NCI-H1105 treated with DMSO at 0.1 percent for 48 hours (cell line): ENCODE measurements at regions not wholly inside any gene's neighbourhood (a gene's known extent, or its start where the extent isn't known, plus 50 kb on each side); places are given as distances from the start of the nearest gene placed in this dataset.
"Not testable (repeated sequence)": the region's sequence is repeated elsewhere in the genome, so short reads cannot be mapped to it uniquely, and the experiment has no call there.

Source experiments
- DNase-seq: peaks from one replicate; lab custom pipeline; 2025; lab: John Stamatoyannopoulos, UW

DNA sequence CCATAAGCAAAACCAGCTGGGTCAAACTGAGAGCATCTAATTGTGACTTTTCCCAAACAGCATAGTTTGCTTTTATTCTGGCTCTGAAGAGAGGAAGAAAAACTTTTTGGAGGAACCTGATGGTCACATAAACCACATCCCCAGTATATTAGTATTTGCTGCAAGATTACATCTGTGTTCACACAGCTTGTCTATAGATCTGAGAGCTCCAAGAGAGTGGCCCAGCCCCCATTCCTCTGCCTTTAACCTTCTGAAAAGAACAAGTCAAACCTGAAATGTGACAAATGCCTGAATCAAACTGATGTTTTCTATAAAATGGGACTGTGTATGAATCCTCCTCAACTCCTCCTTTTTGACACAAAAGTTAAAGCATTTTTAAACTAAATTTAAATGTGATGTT, 435.2 kb downstream of the ZNF479 start:
- DNase-seq = not testable (repeated sequence)

DNA sequence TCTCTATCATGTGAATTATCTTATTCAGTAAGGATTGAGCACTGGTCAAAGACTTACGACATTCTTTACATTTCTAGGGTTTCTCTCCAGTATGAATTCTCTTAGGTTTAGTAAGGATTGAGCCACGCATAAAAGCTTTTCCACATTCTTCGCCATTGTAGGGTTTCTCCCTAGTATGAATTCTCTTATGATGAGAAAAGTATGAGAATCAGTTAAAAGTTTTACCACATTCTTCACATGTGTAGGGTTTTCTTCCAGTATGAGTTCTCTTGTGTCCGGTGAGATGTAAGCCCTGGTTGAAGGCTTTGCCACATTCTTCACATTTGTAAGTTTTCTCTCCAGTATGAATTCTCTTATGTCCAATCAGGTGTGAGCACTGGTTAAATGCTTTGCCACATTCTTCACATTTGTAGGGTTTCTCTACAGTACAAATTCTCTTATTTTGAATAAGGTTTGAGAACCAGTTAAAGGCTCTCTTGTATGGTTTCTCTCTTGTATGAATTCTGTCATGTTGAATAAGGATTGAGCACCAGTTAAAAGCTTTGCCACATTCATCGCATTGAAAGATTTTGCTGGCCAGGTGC, 445.9 kb downstream of the ZNF479 start:
- DNase-seq = no peak

DNA sequence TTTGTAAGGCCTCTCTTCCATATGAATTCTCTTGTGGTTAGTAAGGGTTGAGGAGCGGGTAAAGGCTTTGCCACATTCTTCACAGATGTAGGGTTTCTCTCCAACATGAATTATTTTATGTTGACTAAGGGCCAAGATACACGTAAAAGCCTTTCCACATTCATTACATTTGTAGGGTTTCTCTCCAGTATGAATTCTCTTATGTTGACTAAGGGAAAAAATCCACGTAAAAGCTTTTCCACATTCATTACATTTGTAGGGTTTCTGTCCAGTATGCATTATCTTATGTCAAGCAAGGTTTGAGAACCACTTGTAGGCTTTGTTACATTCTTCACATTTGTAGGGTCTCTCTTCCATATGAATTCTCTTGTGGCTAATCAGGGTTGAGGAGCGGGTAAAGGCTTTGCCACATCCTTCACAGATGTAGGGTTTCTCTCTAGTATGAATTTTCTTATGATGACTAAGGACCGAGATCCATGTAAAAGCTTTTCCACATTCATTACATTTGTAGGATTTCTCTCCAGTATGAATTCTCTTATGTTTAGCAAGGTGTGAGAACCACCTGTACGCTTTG, 493.0 kb downstream of the ZNF479 start:
- no peak for DNase-seq

DNA sequence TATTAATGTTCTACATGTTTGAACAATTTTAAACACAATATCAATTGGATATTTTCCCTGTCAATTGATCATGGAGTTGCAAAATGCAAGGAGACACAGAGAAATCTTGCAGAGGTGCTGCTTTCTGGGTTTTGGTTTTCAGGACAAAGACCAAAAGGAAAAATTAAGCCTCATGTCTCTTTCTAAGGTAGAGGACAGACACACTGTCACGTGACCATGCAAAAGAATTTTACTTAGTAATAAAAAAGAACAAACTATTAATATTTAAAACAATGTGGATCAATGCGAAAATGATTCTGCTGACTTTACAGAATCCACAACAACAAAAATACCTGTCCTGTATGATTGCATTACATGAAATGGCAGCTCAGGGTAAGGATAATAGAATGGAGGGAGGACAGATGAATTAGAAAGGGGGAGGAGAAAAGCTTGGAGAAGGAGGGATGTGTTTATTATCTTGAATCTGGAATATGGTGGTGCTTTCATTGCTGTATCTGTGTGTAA, 493.7 kb upstream of the NUPR2 start:
- DNase-seq = no peak

DNA sequence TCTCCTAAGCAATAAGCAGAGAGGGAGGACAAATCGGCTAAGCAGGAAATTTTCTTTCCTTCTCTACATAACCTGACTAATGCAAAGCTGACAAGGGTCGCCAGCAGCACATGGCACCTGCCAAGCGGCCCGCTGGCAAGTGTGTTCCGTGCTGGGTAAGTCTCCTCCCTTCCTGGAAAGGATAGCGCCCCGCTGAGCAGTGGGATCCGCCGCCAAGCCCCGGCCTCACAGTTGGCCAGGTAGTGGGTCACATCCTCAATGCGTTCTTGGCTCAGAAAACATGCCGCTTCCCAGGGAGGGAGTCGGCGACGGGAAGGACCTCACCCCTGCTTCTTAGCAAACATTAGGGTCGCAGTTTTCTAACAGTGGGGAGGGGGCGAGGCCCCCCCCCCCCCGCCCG, 488.9 kb upstream of the NUPR2 start:
- no peak for DNase-seq

DNA sequence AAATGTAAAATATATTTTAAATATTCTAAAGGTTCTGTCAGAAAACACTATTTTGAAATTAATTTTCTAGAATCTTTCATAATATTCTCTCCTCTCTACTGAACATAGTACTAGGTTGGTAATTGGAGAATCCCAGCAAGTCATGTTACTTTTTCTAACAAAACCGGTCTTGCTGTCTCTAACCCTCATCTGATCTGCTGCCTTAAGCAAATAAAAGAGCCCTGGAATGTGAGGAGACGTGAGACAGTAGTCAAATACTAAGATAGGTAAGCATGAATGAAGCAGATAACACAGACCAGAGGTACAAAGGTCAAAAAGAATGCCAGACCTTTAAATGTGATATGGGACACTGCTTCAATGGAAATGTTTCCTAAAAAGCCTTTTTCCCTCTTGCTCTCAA, 462.4 kb upstream of the NUPR2 start:
- DNase-seq = no peak

DNA sequence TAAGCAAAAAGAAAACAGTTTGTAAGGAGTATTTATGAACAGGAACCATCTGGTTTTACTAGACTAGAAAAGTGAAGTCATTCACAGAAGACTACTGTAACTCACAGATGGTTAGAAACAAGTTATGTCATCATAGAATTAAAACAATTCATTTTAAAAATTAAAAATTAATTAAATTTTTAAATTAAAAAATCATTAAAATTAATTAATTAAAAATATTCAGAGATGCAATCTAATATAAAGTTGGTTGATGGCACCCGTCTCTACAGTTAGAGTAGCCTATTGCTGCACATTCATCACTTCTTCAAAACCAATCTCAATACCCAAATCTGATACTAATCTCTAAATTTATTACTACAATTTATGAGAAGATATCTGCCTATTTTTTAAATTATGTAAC, 454.8 kb upstream of the NUPR2 start:
- no peak for DNase-seq

DNA sequence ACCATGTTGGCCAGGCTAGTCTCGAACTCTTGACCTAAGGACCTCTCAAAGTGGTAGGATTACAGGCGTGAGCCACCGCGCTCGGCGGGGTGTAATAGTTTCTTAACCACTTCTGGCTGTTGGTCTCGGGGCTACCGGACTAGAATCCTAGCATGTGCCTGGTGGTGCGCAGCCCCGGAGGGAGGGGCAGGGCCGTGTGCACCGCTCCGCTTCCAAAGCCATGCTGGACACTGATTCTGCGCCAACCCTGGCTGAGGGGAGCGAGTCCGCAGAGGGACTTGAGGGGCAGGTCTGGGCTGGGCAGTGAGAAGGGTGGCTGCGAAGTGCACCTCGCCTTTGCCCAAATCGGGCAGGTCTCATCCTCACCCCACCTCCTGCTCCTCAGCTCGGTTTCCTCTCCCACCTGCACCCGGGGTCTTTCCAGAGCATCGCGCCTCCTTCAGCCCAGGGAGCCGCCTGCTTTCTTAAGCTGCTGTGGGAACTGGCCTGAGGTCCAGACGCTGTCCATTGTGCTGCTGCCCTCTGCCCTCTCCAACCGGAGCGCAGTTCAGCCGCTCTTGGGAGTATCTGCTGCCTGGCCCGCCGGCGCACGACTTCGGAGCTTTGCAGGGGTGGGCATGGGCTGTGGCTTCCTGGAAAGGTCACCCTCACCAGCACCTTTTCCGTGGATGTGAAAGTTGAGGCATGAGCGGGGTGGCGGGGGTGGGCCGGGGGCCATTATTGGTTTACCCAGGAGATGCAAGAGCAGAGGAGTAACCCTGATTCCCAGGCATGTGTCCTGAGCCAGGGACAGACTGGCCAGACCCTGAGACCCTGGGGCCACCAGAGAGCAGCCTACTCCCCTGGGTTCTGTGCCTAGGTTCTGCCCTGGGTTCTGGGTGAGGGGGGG, 422.6 kb upstream of the NUPR2 start:
- DNase-seq = no peak

DNA sequence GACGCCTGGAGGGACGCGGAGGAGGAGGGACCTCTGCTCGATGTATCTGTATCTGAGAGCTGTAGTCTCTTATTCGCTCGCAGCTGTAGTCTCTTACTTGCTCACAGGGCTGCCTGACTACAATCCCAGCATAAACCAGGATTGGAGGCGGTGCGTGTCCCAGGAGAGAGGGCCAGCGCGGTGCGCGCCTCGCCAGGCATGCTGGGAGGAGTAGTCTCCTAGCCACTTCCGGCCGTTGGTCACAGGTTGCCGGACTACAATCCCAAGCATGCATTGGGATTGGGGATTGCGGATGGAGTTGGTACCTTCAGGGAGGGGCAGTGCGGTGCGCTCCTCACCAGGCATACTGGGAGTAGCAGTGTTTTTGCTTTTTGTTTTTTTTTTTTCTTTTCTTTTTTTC, 421.7 kb upstream of the NUPR2 start:
- peak; percentile 2 for DNase-seq

DNA sequence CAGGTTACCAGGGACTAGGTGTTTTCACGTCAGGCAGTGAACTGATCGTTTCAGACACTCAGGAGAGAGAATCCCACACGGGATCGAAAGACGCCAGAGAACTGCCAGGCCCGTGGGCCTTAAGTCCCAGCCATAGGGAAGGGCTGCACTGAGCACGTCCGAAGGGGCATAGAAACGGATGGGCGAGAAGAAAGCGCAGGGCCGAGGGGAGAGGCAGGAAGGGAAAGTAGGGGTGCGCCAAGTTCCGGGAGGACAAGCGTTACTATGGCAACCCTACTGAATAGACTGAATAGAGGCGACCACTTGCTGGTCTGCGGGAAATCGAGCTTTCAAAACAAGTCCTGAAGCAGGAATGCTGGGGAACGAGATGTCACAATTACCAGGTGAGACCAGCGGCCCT, 421.3 kb upstream of the NUPR2 start:
- DNase-seq = no peak

DNA sequence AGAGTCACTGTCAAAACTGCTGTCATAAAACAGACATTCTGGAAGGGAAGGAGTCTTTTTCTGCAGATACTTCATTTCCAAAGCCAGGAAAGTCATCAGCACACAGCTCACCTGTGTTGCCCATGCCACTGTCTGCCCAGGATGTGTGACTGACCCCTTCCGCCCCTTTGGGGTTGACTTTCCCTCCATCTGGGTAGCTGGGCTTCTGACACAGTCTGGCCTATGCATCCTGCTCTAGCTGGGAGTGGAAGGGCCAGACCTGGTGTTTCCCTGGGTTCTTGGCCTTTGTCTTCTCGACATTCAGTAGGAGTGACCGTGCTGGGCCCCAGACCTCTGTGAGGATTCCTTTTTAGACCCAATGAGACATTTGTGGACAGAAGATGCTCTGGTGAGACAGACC, 378.9 kb upstream of the NUPR2 start:
- no peak for DNase-seq

DNA sequence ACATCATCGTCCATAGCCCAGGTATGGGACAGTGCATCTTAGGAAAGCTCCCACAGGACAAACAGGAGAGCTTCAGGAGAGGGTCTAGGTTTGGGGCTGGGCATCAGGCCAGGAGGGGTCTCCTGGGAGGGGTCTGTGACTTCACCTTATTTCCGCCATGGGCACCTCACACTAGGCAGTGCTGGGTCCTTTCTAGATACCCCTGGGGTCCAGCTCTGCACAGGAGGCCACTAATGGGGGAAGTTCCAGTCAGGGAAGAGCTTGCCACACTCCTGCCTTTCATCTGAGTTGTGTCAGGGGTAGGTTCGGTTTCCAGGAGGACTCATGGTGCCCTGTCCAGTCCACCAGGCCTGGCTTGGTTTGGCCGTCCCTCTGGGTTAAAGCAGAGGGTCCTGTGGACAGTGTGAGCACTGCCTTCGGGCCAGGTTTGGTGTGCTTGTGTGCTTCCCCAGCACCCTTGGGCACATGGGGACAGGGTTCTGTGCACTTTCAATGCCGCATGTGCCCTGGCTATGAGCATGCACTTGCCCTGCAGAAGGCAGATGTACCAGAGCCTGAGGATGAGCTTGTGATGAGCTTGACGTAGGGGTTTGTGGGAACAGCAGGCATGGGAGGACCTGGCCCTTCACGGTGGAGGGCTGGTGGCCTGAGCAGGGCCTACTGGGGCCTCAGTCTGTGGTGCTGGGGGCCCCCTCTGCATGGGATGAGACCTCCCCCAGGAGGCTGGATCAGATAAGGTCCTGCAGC, 377.7 kb upstream of the NUPR2 start:
- DNase-seq = no peak

DNA sequence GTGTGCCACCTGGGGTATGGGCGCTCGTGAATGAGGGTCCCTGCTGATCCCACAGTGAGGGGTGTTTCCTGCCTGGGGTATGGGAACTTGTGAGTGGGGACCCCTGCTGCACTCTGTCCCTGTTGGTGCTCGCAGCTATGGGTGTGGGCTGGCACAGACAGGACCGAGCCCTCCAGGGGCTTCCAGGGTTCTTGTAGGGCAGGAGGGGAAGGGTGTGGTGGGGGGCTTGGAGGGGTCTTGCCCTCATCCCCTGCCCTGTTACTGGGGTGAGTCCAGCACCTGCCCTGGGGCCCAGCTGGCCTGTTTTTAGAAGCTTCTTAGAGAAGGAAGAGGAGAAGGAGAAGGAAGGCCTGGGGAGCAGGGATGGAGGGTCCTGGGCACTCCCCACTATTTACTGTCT, 377.0 kb upstream of the NUPR2 start:
- DNase-seq = no peak

DNA sequence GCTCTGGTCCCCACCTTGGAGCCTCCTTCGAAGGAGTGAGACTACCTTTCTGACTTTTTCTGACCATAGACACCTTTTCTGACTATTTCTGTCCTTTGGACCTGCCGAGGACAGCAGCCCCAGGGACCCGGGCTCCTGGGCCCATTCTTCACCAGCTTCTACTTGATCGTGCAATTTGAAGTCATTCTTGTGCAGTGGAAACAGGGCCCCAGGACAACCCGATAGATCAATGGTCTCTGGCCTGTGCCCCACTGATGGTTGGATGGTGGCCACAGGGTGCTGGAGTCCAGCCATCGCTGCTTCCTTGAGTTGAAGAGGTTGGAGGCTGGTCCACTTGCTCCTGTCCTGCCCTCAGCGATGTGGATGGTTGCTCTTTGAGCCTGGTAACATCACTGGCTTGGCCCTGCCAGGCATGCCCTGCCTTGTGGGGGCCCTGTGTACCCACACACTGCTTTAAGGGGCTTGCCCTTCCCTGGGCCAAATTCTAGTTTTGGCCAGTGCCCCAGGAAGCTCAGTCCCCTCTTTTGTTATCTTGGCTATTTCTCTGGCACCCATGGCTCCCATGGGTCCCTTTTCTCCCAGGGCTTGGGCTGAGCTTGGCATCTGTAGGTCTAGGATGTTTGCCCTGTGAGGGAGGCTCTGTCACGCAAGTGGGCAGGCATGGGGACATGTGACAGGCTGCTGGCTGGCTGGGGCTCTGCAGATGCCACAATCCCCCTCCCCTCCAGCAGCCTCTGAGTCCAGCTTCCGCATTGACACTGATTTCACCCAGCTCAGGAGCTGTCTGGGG, 375.6 kb upstream of the NUPR2 start:
- no peak for DNase-seq

DNA sequence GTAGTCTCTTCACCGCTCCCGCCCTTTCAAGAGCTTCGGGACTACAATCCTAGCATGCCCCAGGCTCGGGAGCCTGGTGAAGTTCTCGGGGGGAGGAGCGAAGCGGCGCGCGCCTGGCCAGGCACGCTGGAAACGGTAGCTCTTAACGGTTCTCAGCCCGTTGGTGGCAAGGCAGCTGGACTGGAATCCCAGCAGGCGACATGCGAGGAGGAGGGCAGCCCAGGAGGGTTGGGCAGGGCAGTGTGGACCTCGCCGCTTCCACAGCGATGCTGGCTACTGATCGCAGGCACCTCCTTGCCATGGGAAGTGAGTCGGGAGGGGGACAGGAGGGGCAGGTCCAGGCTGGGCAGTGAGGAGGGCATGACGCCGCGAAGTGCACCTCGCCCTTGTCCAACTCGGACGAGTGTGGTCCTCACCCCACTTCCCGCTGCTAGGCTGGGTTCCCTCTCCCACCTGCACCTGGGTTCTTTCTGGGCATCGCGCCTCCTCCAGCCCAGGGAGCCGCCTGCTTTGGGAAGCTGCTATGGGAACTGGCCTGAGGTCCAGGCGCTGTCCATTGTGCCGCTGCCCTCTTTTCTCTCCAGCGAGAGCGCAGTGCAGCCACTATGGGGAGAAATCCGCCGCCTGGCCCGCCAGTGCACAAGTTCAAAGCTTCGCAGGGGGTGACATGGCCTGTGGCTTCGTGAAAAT, 367.8 kb upstream of the NUPR2 start:
- no peak for DNase-seq

DNA sequence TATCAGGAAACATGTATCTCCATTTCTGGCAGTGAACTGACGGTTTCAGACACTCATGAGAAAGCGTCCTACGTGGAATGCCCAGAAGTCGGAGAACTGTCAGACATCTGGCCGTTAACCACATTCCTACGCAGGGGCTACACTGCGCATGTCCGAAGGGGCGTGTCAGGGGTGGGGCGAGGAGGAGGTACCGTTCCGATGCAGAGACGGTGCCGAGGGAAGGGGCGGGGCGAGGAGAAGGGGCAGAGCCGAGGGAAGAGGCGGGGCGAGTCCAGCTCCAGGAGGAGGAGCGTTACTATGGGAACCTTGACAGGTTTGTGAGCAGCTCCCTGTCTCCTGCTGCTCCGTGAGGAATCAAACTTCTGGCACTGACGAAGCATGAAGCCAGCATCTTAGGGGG, 366.9 kb upstream of the NUPR2 start:
- DNase-seq = no peak

DNA sequence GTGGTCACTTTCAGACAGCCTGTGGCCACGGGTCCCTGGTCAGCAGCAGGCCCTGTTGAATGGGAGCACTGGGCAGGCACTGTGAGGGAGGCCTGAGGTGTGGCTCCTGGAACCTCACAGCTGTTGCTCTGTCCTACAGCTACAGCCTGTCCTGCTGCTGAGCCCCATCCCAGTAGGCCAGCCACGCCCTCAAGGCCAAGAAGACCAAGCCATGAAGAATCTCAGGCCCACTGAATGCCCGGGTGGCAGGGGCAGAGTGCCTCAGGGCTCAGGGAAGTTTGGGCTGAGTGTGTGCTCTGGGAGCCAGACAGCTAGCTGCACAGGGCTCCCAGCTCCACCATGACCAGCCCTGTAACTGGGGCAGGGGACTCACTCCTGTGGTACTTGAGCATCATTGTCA, 363.5 kb upstream of the NUPR2 start:
- no peak for DNase-seq

DNA sequence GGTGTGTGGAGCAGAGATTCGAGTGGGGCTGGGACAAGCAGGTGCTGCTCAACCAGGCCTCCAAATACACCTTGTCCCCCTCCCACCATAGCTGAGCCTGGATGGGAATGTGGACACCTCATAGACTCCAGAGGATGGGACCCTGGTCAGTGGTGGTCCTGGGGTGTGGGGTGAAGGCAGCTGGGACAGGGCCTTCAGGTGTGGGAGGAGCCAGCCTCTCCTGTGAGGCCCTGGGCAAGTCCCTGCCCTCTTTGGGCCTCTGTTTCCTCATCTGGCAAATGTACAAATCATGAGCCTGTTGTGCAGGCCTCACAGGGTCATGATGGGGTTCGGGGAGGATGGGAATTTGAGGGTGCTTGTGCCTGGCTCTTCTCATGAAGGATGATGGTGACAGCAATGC, 362.9 kb upstream of the NUPR2 start:
- DNase-seq = no peak

DNA sequence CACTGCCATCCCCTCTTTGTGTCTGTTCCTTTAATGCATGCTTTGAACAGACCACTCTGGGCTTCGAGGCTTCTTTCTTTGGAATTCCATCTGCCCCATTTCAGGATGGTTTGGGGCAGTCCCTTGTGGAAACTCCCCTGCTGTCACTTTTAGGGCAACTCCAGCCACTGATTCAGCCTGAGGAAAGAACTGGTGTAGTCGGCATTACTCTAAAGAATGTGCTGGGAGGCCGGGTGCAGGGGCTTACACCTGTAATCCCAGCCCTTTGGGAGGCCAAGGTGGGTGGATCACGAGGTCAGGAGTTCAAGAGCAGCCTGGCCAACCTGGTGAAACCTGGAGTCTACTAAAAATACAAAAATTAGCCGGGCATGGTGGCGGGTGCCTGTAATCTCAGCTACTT, 358.1 kb upstream of the NUPR2 start:
- no peak for DNase-seq

DNA sequence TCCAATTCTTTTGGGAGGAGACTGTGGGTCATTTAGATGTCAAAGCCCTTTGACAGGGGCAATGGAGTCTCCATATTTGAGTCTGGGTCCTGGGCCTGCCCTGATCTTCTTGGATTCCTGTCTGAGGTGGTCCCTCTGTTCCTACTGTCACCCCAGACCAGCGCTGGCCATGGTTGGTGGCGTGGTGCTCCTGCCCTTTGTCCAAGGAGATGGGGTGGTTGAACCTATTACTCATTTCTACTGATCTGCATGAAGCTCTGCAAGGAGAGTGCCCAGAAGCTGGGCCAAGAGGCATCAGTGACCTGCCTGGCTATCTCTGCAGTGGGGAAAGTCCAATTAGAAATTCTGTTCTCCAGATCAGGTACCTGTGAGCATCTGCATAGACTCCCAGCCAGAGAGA, 355.6 kb upstream of the NUPR2 start:
- DNase-seq = no peak
